ENCODE measurements at regions not wholly inside any gene's neighbourhood (a gene's known extent, or its start where the extent isn't known, plus 50 kb on each side); places are given as distances from the start of the nearest gene placed in this dataset.

DNA sequence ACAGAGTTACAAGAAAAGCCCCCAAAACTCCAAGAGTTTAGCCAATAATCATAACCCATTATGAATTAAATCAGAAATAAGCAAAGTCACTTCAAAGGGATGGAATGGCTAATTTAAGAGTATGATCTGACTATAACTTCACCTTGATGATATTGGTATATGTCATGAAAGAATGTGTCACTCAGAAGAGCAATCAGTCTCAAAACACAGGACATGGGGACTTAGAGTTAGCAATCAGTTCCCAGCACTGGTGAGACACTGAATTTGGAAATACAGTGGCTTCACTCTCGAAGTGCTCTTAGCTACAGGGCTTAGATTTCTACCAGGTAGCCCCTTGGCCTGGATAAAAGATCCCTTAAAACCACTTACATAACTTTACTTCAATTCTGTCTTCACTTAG lies 65.7 kb upstream of the EXOC1L start:
- no peak overlapping the region for H3K4me3 ChIP-seq
- intact Hi-C loops (cut with DNase I), result no loop called here
- no peak for TF ChIP-seq POLR2A (IDR thresholded peaks at IDR 0.05)
- DNase-seq (no peak), ATAC-seq (no peak)
- no peaks in the 10 kb centered on the region for H3K27me3 ChIP-seq
- no peak overlapping the region for H3K27ac ChIP-seq
- 54 to 67% (median 62%) methylated on average over 1 of the region's 1 CpG for WGBS, 4 donors
- H3K4me1 ChIP-seq, result no peaks in the 10 kb centered on the region
- H3K36me3 ChIP-seq, result no peaks in the 10 kb centered on the region
- peaks cover 0 to 4% (median 0%) of the 10 kb centered on the region in 12 donors for H3K9me3 ChIP-seq

- Histone ChIP-seq H3K4me1 (no peaks in the 10 kb centered on the region), H3K4me3 (no peak overlapping the region), H3K27ac (no peak overlapping the region), H3K27me3 (no peaks in the 10 kb centered on the region), H3K36me3 (no peaks in the 10 kb centered on the region), H3K9me3 (peaks cover 0 to 4% (median 0%) of the 10 kb centered on the region in 12 donors)
- intact Hi-C loops (cut with DNase I), result no loop called here
- ATAC-seq, result no peak
- TF ChIP-seq POLR2A (IDR thresholded peaks at IDR 0.05), result no peak
- TF ChIP-seq, protein P1, sequence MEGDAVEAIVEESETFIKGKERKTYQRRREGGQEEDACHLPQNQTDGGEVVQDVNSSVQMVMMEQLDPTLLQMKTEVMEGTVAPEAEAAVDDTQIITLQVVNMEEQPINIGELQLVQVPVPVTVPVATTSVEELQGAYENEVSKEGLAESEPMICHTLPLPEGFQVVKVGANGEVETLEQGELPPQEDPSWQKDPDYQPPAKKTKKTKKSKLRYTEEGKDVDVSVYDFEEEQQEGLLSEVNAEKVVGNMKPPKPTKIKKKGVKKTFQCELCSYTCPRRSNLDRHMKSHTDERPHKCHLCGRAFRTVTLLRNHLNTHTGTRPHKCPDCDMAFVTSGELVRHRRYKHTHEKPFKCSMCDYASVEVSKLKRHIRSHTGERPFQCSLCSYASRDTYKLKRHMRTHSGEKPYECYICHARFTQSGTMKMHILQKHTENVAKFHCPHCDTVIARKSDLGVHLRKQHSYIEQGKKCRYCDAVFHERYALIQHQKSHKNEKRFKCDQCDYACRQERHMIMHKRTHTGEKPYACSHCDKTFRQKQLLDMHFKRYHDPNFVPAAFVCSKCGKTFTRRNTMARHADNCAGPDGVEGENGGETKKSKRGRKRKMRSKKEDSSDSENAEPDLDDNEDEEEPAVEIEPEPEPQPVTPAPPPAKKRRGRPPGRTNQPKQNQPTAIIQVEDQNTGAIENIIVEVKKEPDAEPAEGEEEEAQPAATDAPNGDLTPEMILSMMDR (IDR thresholded peaks at IDR 0.05), result no peak
- 75 to 82% (median 79%) methylated on average over 6 of the region's 6 CpGs for WGBS, 4 donors
- no peak for DNase-seq
Measured at GRCh38 chr4:55754754-55755350, 64.7 kb upstream of the EXOC1L start.

DNA sequence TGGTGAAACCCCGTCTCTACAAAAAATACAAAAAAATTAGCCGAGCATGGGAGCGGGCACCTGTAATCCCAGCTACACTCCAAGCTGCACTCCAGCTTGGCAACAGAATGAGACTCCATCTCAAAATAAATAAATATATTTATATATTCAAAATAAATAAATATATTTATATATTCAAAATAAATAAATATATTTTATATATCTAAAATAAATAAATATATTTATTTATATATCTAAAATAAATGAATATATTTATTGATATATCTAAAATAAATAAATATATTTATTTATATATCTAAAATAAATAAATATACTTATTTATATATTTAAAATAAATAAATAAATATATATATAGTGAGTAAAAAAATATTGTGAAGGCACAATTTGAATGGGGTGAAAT lies 63.4 kb upstream of the EXOC1L start:
- no peaks in the 10 kb centered on the region for H3K9me3 ChIP-seq
- 95 to 99% (median 96%) methylated on average over 3 of the region's 3 CpGs for WGBS, 4 donors

GRCh38 chr4:55757356-55757952 lies 62.1 kb upstream of the EXOC1L start:
- no peak overlapping the region for H3K27ac ChIP-seq
- intact Hi-C loops (cut with DNase I), result no loop called here

More for the DNA sequence above, 63.4 kb upstream of the EXOC1L start:
- no peak for DNase-seq
- Histone ChIP-seq H3K4me1 (no peaks in the 10 kb centered on the region), H3K4me3 (no peak overlapping the region), H3K27me3 (no peaks in the 10 kb centered on the region), H3K27ac (no peak overlapping the region), H3K36me3 (no peaks in the 10 kb centered on the region)
- TF ChIP-seq, protein P1 (IDR thresholded peaks at IDR 0.05), result no peak
- TF ChIP-seq POLR2A (IDR thresholded peaks at IDR 0.05), result no peak
- ATAC-seq, result no peak
- intact Hi-C loops (cut with DNase I), result no loop called here

More at GRCh38 chr4:55757356-55757952, 62.1 kb upstream of the EXOC1L start:
- H3K4me1 ChIP-seq, result no peaks in the 10 kb centered on the region
- no peak for DNase-seq
- no peak for ATAC-seq
- H3K4me3 ChIP-seq, result no peak overlapping the region
- no peaks in the 10 kb centered on the region for H3K9me3 ChIP-seq
- no peaks in the 10 kb centered on the region for H3K27me3 ChIP-seq
- no peak for TF ChIP-seq POLR2A (IDR thresholded peaks at IDR 0.05)
- TF ChIP-seq, protein P1 (IDR thresholded peaks at IDR 0.05), result no peak
- no peaks in the 10 kb centered on the region for H3K36me3 ChIP-seq

All from heart left ventricle (tissue), 16 donors.